Body of pancreas (tissue), 4 donors: ENCODE measurements at regions not wholly inside any gene's neighbourhood (a gene's known extent, or its start where the extent isn't known, plus 50 kb on each side); places are given as distances from the start of the nearest gene placed in this dataset.

Experiments
- CTCF ChIP-seq, 7 experiments: fragments of 450-650 bp in 4 of 7; fragments of 200-600 bp in 3 of 7; sonication (generic) in 3 of 7; IDR thresholded peaks; one replicate each; pipeline ENCODE4 v1.5.1; 2016 to 2019; ENCODE audit warnings: antibody characterized with exemption in 7 of 7
- POLR2A ChIP-seq, 3 donors: fragments of 450-650 bp; IDR thresholded peaks; one replicate each; pipeline ENCODE4 v1.6.1; 2016; ENCODE audit warnings: antibody characterized with exemption in 3 of 3, mild to moderate bottlenecking in 2 of 3

GRCh38 chr13:39809466-39809865 lies 154.0 kb downstream of the COG6 start:
- TF ChIP-seq CTCF (IDR thresholded peaks at IDR 0.05) (no peak), POLR2A (IDR thresholded peaks at IDR 0.05) (no peak)
